ENCODE measurements at regions not wholly inside any gene's neighbourhood (a gene's known extent, or its start where the extent isn't known, plus 50 kb on each side); places are given as distances from the start of the nearest gene placed in this dataset.

GRCh38 chr16:50961952-50962351 is 189.1 kb downstream of the SALL1 start:
- Mint-ChIP-seq H3K9me3 (ENCODE audit: unreplicated experiment) (no peaks in the 10 kb centered on the region), H3K27ac (ENCODE audit: low read depth, unreplicated experiment) (no peak overlapping the region), H3K4me3 (ENCODE audit: unreplicated experiment) (no peak overlapping the region), H3K4me1 (ENCODE audit: insufficient read depth, unreplicated experiment) (no peaks in the 10 kb centered on the region), H3K27me3 (ENCODE audit: insufficient read depth, unreplicated experiment) (no peaks in the 10 kb centered on the region), H3K36me3 (ENCODE audit: insufficient read depth, unreplicated experiment) (no peaks in the 10 kb centered on the region)
- no peak for DNase-seq (ENCODE audit: unreplicated experiment)
- BruUV-seq (replicated peaks): no TSS peak
- ChIA-PET CTCF (interaction anchor here (0.7 kb wide), 1 partner anchor 21 kb away, joined by 3 read pairs; no protein-coding TSS in a partner anchor), POLR2A (no interaction called here)
- intact Hi-C loops (cut with micrococcal nuclease): no loop called here
- TF ChIP-seq CTCF (IDR thresholded peaks at IDR 0.05; ENCODE audit: unreplicated experiment): no peak

DNA sequence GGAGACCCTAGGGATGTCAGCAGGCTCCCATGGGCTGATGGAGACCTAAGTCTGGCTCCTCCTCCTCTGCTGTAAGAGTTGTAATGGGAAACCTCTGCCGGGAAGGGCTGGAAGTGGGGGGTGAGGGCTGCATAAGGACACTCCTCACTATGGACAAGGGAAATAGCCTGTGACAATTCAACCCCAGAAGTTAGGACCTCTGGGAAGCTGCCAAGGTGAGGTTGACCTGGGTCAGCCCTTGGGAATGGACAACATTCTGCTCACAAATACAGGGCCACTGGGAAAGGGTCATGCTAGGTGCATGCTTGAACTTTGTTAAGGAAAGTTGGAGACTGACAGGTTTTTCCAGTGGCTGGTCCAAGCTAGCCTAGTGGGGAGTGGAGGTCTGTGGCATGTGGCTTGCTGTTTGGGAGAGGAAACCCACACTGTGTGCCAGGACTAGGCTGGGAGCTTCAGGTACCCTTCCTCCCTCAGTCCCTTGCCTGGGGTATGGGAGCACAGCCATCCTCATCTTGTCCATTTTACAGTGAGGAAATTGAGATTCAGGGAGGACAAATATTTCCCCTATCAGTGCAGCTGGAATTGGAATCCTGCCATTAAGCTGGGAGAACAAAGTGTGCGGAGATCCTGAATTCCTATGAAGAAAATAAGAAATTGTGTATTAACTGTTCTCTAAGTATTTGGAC is 190.4 kb downstream of the SALL1 start:
- BruUV-seq (replicated peaks): no TSS peak
- ChIA-PET POLR2A (no interaction called here), CTCF (no interaction called here)
- Mint-ChIP-seq H3K27me3 (ENCODE audit: insufficient read depth, unreplicated experiment) (peaks cover 1% of the 10 kb centered on the region), H3K4me3 (ENCODE audit: unreplicated experiment) (no peak overlapping the region), H3K9me3 (ENCODE audit: unreplicated experiment) (no peaks in the 10 kb centered on the region), H3K36me3 (ENCODE audit: insufficient read depth, unreplicated experiment) (no peaks in the 10 kb centered on the region), H3K27ac (ENCODE audit: low read depth, unreplicated experiment) (no peak overlapping the region), H3K4me1 (ENCODE audit: insufficient read depth, unreplicated experiment) (no peaks in the 10 kb centered on the region)
- TF ChIP-seq CTCF (IDR thresholded peaks at IDR 0.05; ENCODE audit: unreplicated experiment): no peak
- DNase-seq (ENCODE audit: unreplicated experiment): no peak
- intact Hi-C loops (cut with micrococcal nuclease): no loop called here

DNA sequence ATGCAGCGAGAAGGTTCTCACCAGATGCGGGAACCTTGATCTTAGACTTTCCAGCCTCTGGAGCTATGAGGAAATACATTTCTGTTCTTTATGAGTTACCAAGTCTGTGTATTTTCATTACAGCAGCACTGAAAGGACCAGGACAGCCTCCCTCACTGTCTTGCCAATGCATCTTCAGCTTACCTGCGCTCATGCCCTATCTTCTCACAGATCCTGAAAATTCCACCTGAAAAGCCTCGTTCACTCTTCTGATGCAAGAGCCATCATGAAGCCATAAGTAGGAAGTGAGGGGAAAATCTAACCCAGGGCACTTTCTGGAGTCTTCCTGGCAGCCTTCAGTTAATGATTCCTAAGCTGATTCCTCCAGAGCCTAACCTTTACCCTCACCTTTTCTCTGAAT is 194.0 kb downstream of the SALL1 start:
- POLR2A ChIA-PET: no interaction called here
- CTCF ChIA-PET: no interaction called here
- H3K36me3 Mint-ChIP-seq (ENCODE audit: insufficient read depth, unreplicated experiment): no peaks in the 10 kb centered on the region
- intact Hi-C loops (cut with micrococcal nuclease): no loop called here
- DNase-seq (ENCODE audit: unreplicated experiment): no peak
- H3K27ac Mint-ChIP-seq (ENCODE audit: low read depth, unreplicated experiment): no peak overlapping the region
- peaks cover 37% of the 10 kb centered on the region for H3K27me3 Mint-ChIP-seq (ENCODE audit: insufficient read depth, unreplicated experiment)
- TF ChIP-seq CTCF (IDR thresholded peaks at IDR 0.05; ENCODE audit: unreplicated experiment): no peak
- no TSS peak for BruUV-seq (replicated peaks)
- no peaks in the 10 kb centered on the region for H3K4me1 Mint-ChIP-seq (ENCODE audit: insufficient read depth, unreplicated experiment)
- no peak overlapping the region for H3K4me3 Mint-ChIP-seq (ENCODE audit: unreplicated experiment)
- no peaks in the 10 kb centered on the region for H3K9me3 Mint-ChIP-seq (ENCODE audit: unreplicated experiment)

- no peak for TF ChIP-seq CTCF (IDR thresholded peaks at IDR 0.05; ENCODE audit: unreplicated experiment)
- CTCF ChIA-PET: no interaction called here
- H3K9me3 Mint-ChIP-seq (ENCODE audit: unreplicated experiment): no peaks in the 10 kb centered on the region
- no peak for DNase-seq (ENCODE audit: unreplicated experiment)
- BruUV-seq (replicated peaks): no TSS peak
- intact Hi-C loops (cut with micrococcal nuclease): no loop called here
- no peak overlapping the region for H3K4me3 Mint-ChIP-seq (ENCODE audit: unreplicated experiment)
- POLR2A ChIA-PET: no interaction called here
- H3K4me1 Mint-ChIP-seq (ENCODE audit: insufficient read depth, unreplicated experiment): no peaks in the 10 kb centered on the region
- no peaks in the 10 kb centered on the region for H3K36me3 Mint-ChIP-seq (ENCODE audit: insufficient read depth, unreplicated experiment)
- H3K27me3 Mint-ChIP-seq (ENCODE audit: insufficient read depth, unreplicated experiment): peaks cover 39% of the 10 kb centered on the region
- H3K27ac Mint-ChIP-seq (ENCODE audit: low read depth, unreplicated experiment): no peak overlapping the region
Measured at GRCh38 chr16:50956637-50957036, 194.4 kb downstream of the SALL1 start.

Data from MCF 10A (cell line).